Keratinocyte (primary cell): ENCODE measurements at regions not wholly inside any gene's neighbourhood (a gene's known extent, or its start where the extent isn't known, plus 50 kb on each side); places are given as distances from the start of the nearest gene placed in this dataset.

Experiments
- DNase-seq: peaks from one replicate; pipeline ENCODE4 v3.0.0-alpha.2; 2011; ENCODE audit warnings: low read depth, missing footprints, low spot score
- FAIRE-seq: peaks from 2 replicates; lab custom pipeline; 2011; peaks lifted over from hg19 to GRCh38; lab: Jason Lieb, UNC
- H2AFZ ChIP-seq: 2 replicates; pipeline ENCODE4 v1.6.0; 2012; ENCODE audit warnings: low read length, control low read depth, inconsistent platforms; ENCODE audit not compliant: control insufficient read depth
- H3K27ac ChIP-seq: 2 replicates; pipeline ENCODE4 v1.5.1; 2011; ENCODE audit warnings: low read length; ENCODE audit not compliant: control insufficient read depth, insufficient read depth
- H3K27me3 ChIP-seq: 3 replicates; pipeline ENCODE4 v1.6.0; 2011; ENCODE audit warnings: low read length; ENCODE audit not compliant: control insufficient read depth, insufficient read depth; ENCODE audit errors: extremely low read depth
- H3K36me3 ChIP-seq, 2 experiments: 2 replicates in 1 of 2; 3 replicates in 1 of 2; pipeline ENCODE4 v1.5.1; 2011; ENCODE audit warnings: low read length in 2 of 2, mild to moderate bottlenecking in 1 of 2; ENCODE audit not compliant: control insufficient read depth in 2 of 2, insufficient read depth in 2 of 2; ENCODE audit errors: extremely low read depth in 1 of 2
- H3K4me1 ChIP-seq: 3 replicates; pipeline ENCODE4 v1.5.1; 2011; ENCODE audit warnings: low read length; ENCODE audit not compliant: control insufficient read depth, insufficient read depth; ENCODE audit errors: extremely low read depth
- H3K4me2 ChIP-seq: 3 replicates; pipeline ENCODE4 v1.6.0; 2011; ENCODE audit warnings: low read depth, low read length; ENCODE audit not compliant: control insufficient read depth, insufficient read depth; ENCODE audit errors: extremely low read depth
- H3K4me3 ChIP-seq, 3 experiments: fragments of 200-600 bp in 1 of 3; sonication (generic) in 1 of 3; 2 replicates in 2 of 3; 3 replicates in 1 of 3; pipeline ENCODE4 v1.5.1; 2011 to 2016; ENCODE audit warnings: low read length in 3 of 3, mild to moderate bottlenecking in 3 of 3, control low read depth in 2 of 3, inconsistent platforms in 1 of 3, low read depth in 1 of 3, mixed read lengths in 1 of 3, mixed run types in 1 of 3, moderate library complexity in 1 of 3; ENCODE audit not compliant: control insufficient read depth in 2 of 3, insufficient read depth in 2 of 3; ENCODE audit errors: extremely low read depth in 1 of 3
- H3K79me2 ChIP-seq: 2 replicates; pipeline ENCODE4 v1.6.0; 2012; ENCODE audit warnings: low read length; ENCODE audit not compliant: control insufficient read depth, insufficient read depth
- H3K9ac ChIP-seq: 3 replicates; pipeline ENCODE4 v1.6.0; 2011; ENCODE audit warnings: low read length; ENCODE audit not compliant: control insufficient read depth, insufficient read depth; ENCODE audit errors: extremely low read depth
- H3K9me1 ChIP-seq: 3 replicates; pipeline ENCODE4 v1.6.0; 2011; ENCODE audit warnings: low read length; ENCODE audit not compliant: control insufficient read depth, insufficient read depth; ENCODE audit errors: extremely low read depth
- H3K9me3 ChIP-seq: 2 replicates; pipeline ENCODE4 v1.5.1; 2012; ENCODE audit warnings: low read depth, low read length; ENCODE audit not compliant: control insufficient read depth
- H4K20me1 ChIP-seq: 3 replicates; pipeline ENCODE4 v1.6.0; 2011; ENCODE audit warnings: low read length; ENCODE audit not compliant: control insufficient read depth, insufficient read depth; ENCODE audit errors: extremely low read depth
- EZH2 ChIP-seq: IDR thresholded peaks from one replicate; pipeline ENCODE4 v1.6.1; 2012; ENCODE audit warnings: inconsistent platforms, mild to moderate bottlenecking, low read length, moderate library complexity
- dilution Hi-C: fragments of 300-500 bp; cut with MboI; formaldehyde crosslinking; loops from one replicate; pipeline ENCODE4 v1.7.0; 2020; ENCODE audit warnings: low sequenced_read_pairs; ENCODE audit not compliant: extremely low pct_ligation_motif_present
- TF ChIP-seq, protein P1 (sequence below), 3 experiments: IDR thresholded peaks in 1 of 3; conservative IDR thresholded peaks in 1 of 3; optimal IDR thresholded peaks in 1 of 3; 2 replicates in 2 of 3; 3 replicates in 1 of 3; pipeline versions ENCODE3 to v1.5.1; 2011; ENCODE audit warnings: low read length in 3 of 3, mild to moderate bottlenecking in 3 of 3, moderate library complexity in 2 of 3, control low read depth in 1 of 3, inconsistent platforms in 1 of 3; ENCODE audit not compliant: insufficient read depth in 2 of 3; ENCODE audit errors: extremely low read depth in 1 of 3

DNA sequence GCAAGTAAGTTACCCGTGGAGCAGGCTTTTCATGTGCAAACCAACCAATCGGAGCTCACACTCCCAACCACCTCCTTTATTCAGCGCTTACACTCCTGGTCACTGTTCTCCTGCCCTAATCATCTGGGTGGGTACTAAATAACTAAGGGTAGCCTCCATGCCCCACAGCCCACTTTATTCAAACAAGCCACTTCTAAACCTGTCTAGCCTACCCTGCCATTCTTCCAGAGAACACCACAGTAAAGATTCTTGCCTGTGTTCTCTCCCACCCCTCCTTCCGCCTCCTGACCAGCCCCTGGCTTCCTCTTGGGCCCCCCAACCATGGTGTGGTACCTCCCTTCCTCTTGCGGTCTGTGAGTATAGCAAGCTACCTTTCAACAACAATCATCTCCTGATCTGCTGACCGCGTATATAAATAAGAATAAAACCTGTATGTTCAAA is 581.9 kb downstream of the VRK1 start:
- TF ChIP-seq, protein P1, sequence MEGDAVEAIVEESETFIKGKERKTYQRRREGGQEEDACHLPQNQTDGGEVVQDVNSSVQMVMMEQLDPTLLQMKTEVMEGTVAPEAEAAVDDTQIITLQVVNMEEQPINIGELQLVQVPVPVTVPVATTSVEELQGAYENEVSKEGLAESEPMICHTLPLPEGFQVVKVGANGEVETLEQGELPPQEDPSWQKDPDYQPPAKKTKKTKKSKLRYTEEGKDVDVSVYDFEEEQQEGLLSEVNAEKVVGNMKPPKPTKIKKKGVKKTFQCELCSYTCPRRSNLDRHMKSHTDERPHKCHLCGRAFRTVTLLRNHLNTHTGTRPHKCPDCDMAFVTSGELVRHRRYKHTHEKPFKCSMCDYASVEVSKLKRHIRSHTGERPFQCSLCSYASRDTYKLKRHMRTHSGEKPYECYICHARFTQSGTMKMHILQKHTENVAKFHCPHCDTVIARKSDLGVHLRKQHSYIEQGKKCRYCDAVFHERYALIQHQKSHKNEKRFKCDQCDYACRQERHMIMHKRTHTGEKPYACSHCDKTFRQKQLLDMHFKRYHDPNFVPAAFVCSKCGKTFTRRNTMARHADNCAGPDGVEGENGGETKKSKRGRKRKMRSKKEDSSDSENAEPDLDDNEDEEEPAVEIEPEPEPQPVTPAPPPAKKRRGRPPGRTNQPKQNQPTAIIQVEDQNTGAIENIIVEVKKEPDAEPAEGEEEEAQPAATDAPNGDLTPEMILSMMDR (optimal IDR thresholded peaks at IDR 0.05 in 1 of 3, IDR thresholded peaks at IDR 0.05 in 1 of 3, conservative IDR thresholded peaks at IDR 0.05 in 1 of 3; ENCODE audit: extremely low read depth in 1 of 3, insufficient read depth in 2 of 3, low read length in 3 of 3): no peak
- no peak for TF ChIP-seq EZH2
- dilution Hi-C loops: no loop called here
- no peak for FAIRE-seq

DNA sequence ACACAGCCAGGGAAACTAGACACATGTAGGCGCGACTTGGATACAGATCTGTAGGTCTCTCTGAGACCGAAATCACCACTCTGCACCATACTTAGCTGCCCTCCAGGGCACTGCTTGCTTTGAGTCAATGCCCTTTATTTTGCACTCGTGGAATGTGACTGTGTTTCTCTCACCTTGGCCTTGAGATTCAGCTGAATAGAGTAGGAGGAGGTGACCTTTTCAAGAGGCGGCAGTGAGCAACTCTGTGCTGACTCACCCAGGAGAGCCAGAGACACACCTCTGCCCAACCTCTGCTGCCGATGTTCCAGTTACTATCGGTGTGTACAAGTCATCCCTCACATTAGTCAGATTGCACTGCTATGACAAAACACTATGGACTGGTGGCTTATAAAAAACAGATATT is 583.4 kb downstream of the VRK1 start:
- no peaks in the 10 kb centered on the region for H4K20me1 ChIP-seq
- H3K27ac ChIP-seq: no peak overlapping the region
- peaks cover 5% of the 10 kb centered on the region for H3K27me3 ChIP-seq
- no peak overlapping the region for H2AFZ ChIP-seq
- H3K4me3 ChIP-seq: no peak overlapping the region
- dilution Hi-C loops: no loop called here
- no peaks in the 10 kb centered on the region for H3K36me3 ChIP-seq
- H3K4me1 ChIP-seq: peaks cover 3% of the 10 kb centered on the region
- peak; percentile 84 for FAIRE-seq
- H3K4me2 ChIP-seq: no peak overlapping the region
- TF ChIP-seq, protein P1 (optimal IDR thresholded peaks at IDR 0.05 in 1 of 3, IDR thresholded peaks at IDR 0.05 in 1 of 3, conservative IDR thresholded peaks at IDR 0.05 in 1 of 3; ENCODE audit: extremely low read depth in 1 of 3, insufficient read depth in 2 of 3, low read length in 3 of 3): no peak
- no peak for TF ChIP-seq EZH2
- no peak overlapping the region for H3K9ac ChIP-seq
- no peaks in the 10 kb centered on the region for H3K9me1 ChIP-seq
- H3K9me3 ChIP-seq: no peaks in the 10 kb centered on the region
- H3K79me2 ChIP-seq: no peaks in the 10 kb centered on the region
- DNase-seq: peak; percentile 41

More for the DNA sequence above, 581.9 kb downstream of the VRK1 start:
- Histone ChIP-seq H3K27me3 (peaks cover 5% of the 10 kb centered on the region), H4K20me1 (no peaks in the 10 kb centered on the region), H3K4me2 (no peak overlapping the region), H2AFZ (no peak overlapping the region), H3K27ac (no peak overlapping the region), H3K9me1 (no peaks in the 10 kb centered on the region), H3K9ac (no peak overlapping the region), H3K4me3 (no peak overlapping the region), H3K4me1 (peaks cover 3% of the 10 kb centered on the region), H3K9me3 (no peaks in the 10 kb centered on the region), H3K36me3 (no peaks in the 10 kb centered on the region), H3K79me2 (no peaks in the 10 kb centered on the region)
- no peak for DNase-seq
